GM21723 (cell line): ENCODE measurements at regions not wholly inside any gene's neighbourhood (a gene's known extent, or its start where the extent isn't known, plus 50 kb on each side); places are given as distances from the start of the nearest gene placed in this dataset.
"Not testable (repeated sequence)": the region's sequence is repeated elsewhere in the genome, so short reads cannot be mapped to it uniquely, and the experiment has no call there.

Experiments used
- ATAC-seq: cut with Tn5 transposase; IDR thresholded peaks from one replicate; pipeline ENCODE4 v1.9.1; 2021; ENCODE audit warnings: mild to moderate bottlenecking, moderate library complexity; ENCODE audit not compliant: unreplicated experiment

- ATAC-seq: no peak
These were observed 80.9 kb upstream of the IGFBP5 start for GRCh38 chr2:216776066-216776850.

- ATAC-seq: no peak
These were observed 79.7 kb upstream of the IGFBP5 start for GRCh38 chr2:216775043-216775453.

- no peak for ATAC-seq
These were observed 79.3 kb upstream of the IGFBP5 start for GRCh38 chr2:216774620-216775019.

- no peak for ATAC-seq
These were observed 78.8 kb upstream of the IGFBP5 start for GRCh38 chr2:216774180-216774579.

DNA sequence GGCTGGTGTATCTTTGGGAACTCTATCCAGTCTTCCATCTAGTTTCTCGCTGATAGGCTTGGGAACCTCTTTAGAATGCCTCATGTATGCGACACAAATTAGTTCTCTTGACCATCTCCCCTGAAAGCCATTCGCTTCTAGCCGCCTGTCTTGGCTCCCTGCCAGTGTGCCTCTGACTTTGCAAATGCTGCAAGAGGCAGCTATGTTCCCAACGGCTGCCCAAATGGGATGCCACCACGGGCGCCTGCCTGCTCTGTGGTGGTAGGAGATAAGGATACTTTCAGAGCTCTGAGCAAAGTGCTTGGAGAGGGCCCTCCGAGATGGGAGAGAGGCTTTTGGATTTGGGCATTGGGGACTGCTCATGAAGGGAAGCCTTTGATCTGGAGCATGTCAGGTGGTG lies 77.7 kb upstream of the IGFBP5 start:
- ATAC-seq: no peak

DNA sequence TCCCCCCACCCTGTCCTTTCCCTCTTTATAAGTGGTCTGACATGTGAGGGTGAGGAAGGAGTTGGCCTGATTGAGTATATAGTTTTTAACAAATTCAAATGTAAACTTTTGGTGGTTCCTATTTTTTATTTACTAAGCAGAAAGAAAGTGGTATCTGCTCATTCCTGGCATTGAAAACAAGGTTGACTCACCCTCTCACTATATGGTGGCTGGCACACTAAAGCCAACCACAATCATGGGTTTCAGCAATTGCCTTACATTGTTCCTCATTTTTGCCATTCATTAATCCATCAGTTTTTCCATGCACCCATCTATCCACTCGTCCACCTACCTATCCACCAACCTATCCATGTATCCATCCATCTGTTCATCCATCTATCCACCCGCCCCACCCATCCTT lies 75.4 kb upstream of the IGFBP5 start:
- ATAC-seq: no peak

DNA sequence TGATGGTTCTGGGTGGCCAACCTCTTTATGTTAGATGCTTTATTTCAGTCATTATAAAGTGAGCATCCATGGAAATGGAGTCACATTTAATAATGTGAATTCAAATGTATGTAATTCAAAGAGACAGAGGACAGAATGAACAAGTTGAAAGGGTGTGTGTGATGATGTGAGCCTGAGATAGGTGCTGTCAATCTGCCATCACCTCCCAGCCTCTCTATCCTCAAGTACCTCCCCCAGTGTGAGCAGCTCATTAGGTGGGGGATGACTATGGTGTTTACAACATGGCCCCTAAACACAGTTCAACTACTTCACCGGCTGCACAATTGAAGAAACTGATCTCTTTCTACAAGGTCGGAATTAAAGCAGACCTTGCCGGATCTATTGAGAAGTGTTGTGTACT lies 74.7 kb upstream of the IGFBP5 start:
- no peak for ATAC-seq

DNA sequence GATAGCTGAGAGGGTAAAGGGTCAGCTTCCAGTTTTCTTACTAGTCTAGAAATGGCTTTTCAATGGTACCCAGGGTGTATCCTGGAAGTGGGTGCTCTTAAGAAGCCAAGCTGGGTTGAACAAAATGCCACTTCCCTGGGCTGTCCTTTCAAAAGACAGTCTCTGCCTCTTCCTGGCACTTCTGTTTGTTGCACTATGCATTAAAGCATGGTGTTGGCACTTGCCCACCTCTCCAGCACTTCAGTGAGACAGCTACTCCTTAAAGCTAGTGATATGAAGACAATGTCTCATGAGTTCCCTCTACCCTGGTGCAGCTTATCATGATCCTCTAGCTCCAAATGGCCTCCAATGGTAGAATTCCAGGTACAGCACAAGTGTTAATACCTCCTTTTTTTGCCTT lies 74.3 kb upstream of the IGFBP5 start:
- no peak for ATAC-seq

- ATAC-seq: no peak
These were observed 73.6 kb upstream of the IGFBP5 start for GRCh38 chr2:216768908-216769411.

- ATAC-seq: no peak
These were observed 70.5 kb upstream of the IGFBP5 start for GRCh38 chr2:216765761-216766262.

GRCh38 chr2:216763396-216763795 lies 68.0 kb upstream of the IGFBP5 start:
- ATAC-seq: no peak

DNA sequence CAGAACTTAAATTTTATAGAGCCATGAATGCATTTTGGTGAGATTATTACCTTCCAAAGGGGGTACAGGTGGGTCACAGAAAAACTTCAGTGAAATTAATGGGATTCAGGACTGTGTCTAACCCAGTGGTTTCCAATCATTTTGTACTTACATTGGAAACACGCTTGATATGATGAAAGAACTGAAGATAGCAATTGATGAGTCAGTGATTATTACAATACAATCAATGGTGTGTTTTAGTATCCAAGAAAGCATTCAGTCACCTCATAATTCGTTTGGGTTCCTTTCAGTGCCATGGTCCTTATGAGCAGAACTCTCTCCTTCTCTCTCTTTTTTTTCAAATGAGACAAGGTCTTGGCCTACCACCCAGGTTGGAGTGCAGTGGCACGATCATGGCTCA lies 66.5 kb upstream of the IGFBP5 start:
- ATAC-seq: no peak

DNA sequence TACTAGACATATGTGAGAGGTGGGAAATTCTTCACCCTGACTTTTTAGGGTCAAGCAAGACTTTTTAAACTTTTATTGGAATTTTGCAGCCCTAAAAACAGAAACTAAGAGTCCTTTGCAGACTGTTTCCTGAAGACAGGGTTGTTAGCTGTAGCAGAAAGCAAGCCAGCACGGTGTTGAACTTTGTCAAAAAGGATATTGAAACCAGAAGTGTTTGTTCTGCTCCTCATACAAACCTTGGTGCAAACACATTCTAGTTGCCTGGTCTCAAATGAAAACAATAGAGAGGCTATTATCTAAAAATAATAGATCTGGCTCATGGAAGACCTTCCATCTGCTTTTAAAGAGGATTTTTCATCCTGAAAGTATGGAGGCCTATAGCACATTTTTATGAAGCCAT lies 65.8 kb upstream of the IGFBP5 start:
- no peak for ATAC-seq

DNA sequence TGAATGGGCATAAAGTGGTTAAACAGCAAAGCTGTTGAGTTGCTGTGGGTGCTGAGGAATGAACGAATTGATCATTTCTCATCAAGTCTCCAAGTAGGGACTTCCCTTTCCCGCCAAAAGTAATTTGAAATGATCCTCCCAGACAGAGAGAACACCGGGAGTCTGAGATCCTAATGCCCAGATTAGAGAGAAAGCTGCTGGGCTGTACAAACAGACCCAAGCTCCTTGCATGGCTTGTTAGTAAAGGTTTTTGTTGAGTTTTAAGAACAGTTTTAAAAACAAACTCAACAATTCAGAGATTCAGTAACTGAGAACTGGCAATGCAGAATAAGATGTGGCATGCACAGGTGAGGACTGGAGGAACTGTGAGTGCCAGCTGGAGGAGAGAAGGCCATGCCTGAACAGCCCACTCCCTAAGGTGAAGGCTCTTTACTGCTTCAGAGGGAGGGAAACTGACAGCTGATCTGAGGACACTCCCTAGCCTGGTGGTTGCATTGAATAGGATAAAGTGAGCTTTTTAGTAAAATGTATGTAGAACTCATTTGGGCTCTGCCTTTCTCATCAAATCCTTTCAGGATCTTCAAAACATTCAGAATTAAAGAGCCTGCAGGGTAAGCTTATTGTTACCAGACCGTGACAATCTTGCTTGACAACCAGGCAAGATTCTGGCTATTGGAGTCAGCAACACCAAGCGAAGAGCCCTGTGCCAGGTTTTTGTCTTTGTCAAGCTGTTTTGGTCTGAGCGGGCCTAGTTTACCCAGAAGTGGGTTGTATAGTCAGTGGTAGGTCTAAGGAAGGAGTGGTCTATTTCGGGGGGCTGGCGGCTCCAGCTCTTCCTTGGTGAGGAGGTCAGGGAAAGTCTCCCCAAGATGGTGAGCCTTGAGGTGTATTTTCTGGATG lies 63.2 kb upstream of the IGFBP5 start:
- no peak for ATAC-seq

GRCh38 chr2:216757532-216757931 lies 62.2 kb upstream of the IGFBP5 start:
- no peak for ATAC-seq

DNA sequence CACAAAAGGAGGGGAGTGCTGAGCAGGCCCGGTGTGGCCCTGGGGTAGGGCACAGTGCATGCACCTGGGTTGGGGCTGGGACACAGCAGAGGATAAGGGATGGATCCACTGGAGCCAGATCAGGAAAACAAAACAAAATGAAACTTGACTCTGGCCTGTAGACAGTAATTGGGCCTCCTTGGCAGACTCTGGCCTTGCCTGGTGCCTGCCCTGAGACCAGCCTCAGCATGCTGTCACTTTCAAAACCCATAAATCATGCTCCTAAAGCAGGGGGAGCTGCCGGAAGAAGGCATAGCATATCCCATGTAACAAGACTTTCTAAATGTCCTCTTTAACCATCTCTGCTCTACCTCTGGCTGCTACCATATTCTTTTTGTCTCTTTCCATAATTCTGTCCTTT lies 61.1 kb upstream of the IGFBP5 start:
- ATAC-seq: no peak

GRCh38 chr2:216754812-216755211 lies 59.5 kb upstream of the IGFBP5 start:
- ATAC-seq: no peak

- no peak for ATAC-seq
These were observed 59.0 kb upstream of the IGFBP5 start for GRCh38 chr2:216754336-216754735.

- no peak for ATAC-seq
These were observed 57.6 kb upstream of the IGFBP5 start for GRCh38 chr2:216752855-216753505.

GRCh38 chr2:216750750-216751149 lies 55.4 kb upstream of the IGFBP5 start:
- not testable (repeated sequence) for ATAC-seq

- not testable (repeated sequence) for ATAC-seq
These were observed 50.9 kb upstream of the IGFBP5 start for GRCh38 chr2:216746268-216746667.
